NCI-H1930 (cell line): ENCODE measurements at regions not wholly inside any gene's neighbourhood (a gene's known extent, or its start where the extent isn't known, plus 50 kb on each side); places are given as distances from the start of the nearest gene placed in this dataset.

Experiments used
- DNase-seq, 2 experiments: peaks; one replicate each; lab custom pipeline; 2025; lab: John Stamatoyannopoulos, UW

GRCh38 chr12:40618636-40619035 is 73.6 kb upstream of the CNTN1 start:
- no peak for DNase-seq

- DNase-seq = no peak
These were observed 71.6 kb upstream of the CNTN1 start for GRCh38 chr12:40620564-40621019.

GRCh38 chr12:40622246-40622838 is 69.9 kb upstream of the CNTN1 start:
- peak; percentile 42 to 81 for DNase-seq

GRCh38 chr12:40632171-40632570 is 60.1 kb upstream of the CNTN1 start:
- no peak for DNase-seq

GRCh38 chr12:40632933-40633332 is 59.3 kb upstream of the CNTN1 start:
- DNase-seq = no peak

GRCh38 chr12:40634517-40635131 is 57.6 kb upstream of the CNTN1 start:
- DNase-seq = no peak

GRCh38 chr12:40635141-40635731 is 57.0 kb upstream of the CNTN1 start:
- no peak for DNase-seq
